ENCODE measurements at regions not wholly inside any gene's neighbourhood (a gene's known extent, or its start where the extent isn't known, plus 50 kb on each side); places are given as distances from the start of the nearest gene placed in this dataset.

- Mint-ChIP-seq H3K27me3 (ENCODE audit: low read depth) (no peaks in the 10 kb centered on the region), H3K9me3 (no peaks in the 10 kb centered on the region), H3K4me3 (no peak overlapping the region), H3K27ac (no peak overlapping the region), H3K4me1 (ENCODE audit: low read depth) (no peaks in the 10 kb centered on the region), H3K36me3 (ENCODE audit: low read depth) (no peaks in the 10 kb centered on the region)
These were observed 541.1 kb upstream of the CAMK1G start for GRCh38 chr1:209042413-209042812.

DNA sequence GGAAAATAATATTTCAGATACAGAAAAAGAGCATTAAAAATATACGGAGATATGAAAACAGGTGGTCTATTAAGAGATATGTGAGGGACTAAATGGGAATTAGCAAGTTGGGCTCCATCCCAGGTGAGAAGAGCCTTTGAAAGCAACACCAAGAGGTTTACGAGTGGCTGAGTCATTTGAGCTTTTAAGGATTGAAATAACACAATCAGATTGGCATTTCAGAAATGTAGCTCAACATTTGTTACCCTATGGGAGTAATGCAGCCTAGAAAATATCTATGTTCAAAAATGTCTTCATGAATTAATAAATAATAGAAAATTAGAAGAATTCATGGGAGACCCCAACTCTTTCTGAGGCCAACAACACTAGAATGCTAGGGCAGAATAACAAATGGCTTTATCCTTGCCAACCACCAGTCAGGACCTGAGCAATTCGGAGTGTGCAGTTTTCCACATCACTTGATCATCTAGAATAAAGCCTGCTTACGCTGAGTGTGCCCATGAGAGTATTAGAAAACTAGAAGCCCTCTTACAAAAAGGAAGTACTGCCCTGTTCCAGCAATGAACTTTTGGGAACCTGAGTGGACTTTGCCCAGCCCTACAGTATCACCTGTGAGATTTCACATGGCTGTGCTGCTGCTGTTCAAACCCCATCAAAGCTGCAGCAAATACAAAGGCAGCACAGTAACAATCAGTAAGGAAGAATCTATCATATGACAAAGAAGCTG, 538.0 kb upstream of the CAMK1G start:
- H3K4me3 Mint-ChIP-seq, result no peak overlapping the region
- no peaks in the 10 kb centered on the region for H3K36me3 Mint-ChIP-seq (ENCODE audit: low read depth)
- no peaks in the 10 kb centered on the region for H3K9me3 Mint-ChIP-seq

DNA sequence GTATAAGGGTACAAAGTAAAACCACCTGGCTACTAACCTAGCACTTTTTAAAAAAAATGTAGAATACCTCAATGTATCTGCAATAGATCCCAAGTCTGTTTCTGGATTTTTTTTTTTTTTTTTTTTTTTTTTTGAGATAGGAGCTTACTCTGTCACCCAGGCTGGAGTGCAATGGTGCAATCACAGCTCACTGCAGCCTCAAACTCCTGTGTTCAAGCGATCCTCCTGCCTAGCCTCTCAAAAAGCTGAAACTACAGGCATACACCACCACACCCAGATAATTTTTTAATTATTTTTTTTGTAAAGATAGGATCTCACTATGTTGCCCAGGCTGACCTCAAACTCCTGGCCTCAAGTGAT, 537.5 kb upstream of the CAMK1G start:
- Mint-ChIP-seq H3K27ac (no peak overlapping the region), H3K4me1 (ENCODE audit: low read depth) (no peaks in the 10 kb centered on the region), H3K4me3 (no peak overlapping the region), H3K36me3 (ENCODE audit: low read depth) (no peaks in the 10 kb centered on the region), H3K9me3 (no peaks in the 10 kb centered on the region), H3K27me3 (ENCODE audit: low read depth) (no peaks in the 10 kb centered on the region)

More for the DNA sequence above, 538.0 kb upstream of the CAMK1G start:
- no peaks in the 10 kb centered on the region for H3K4me1 Mint-ChIP-seq (ENCODE audit: low read depth)
- no peaks in the 10 kb centered on the region for H3K27me3 Mint-ChIP-seq (ENCODE audit: low read depth)
- no peak overlapping the region for H3K27ac Mint-ChIP-seq

GRCh38 chr1:209046935-209047334, 536.6 kb upstream of the CAMK1G start:
- no peak overlapping the region for H3K27ac Mint-ChIP-seq
- H3K27me3 Mint-ChIP-seq (ENCODE audit: low read depth), result no peaks in the 10 kb centered on the region
- no peak overlapping the region for H3K4me3 Mint-ChIP-seq
- no peaks in the 10 kb centered on the region for H3K4me1 Mint-ChIP-seq (ENCODE audit: low read depth)
- no peaks in the 10 kb centered on the region for H3K36me3 Mint-ChIP-seq (ENCODE audit: low read depth)
- H3K9me3 Mint-ChIP-seq, result no peaks in the 10 kb centered on the region

- Mint-ChIP-seq H3K9me3 (no peaks in the 10 kb centered on the region), H3K36me3 (ENCODE audit: low read depth) (no peaks in the 10 kb centered on the region), H3K4me1 (ENCODE audit: low read depth) (no peaks in the 10 kb centered on the region), H3K27ac (no peak overlapping the region), H3K4me3 (no peak overlapping the region), H3K27me3 (ENCODE audit: low read depth) (no peaks in the 10 kb centered on the region)
These were observed 534.4 kb upstream of the CAMK1G start for GRCh38 chr1:209048941-209049669.

DNA sequence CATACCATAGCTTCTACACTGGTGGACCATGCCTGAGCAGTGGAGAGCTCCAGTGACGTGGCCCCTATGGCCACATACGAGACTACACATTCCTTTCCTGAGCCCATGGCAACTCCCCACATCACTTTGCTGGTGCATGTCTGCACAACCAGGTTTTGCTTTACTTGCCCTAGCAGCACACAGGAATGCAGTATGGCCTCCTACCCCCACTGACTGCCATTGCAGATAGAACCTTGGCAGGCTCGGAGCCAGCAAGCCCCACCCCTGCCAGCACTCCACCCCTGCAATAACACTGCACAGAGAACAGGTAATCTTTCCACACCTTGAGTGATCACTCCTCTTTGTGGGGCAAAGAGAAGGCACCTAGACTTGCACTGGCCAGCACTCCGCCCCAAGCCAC, 531.9 kb upstream of the CAMK1G start:
- Mint-ChIP-seq H3K27ac (no peak overlapping the region), H3K9me3 (peaks cover 2% of the 10 kb centered on the region), H3K4me3 (no peak overlapping the region), H3K36me3 (ENCODE audit: low read depth) (no peaks in the 10 kb centered on the region), H3K27me3 (ENCODE audit: low read depth) (no peaks in the 10 kb centered on the region), H3K4me1 (ENCODE audit: low read depth) (no peaks in the 10 kb centered on the region)

GRCh38 chr1:209053587-209053986, 529.9 kb upstream of the CAMK1G start:
- no peaks in the 10 kb centered on the region for H3K36me3 Mint-ChIP-seq (ENCODE audit: low read depth)
- no peaks in the 10 kb centered on the region for H3K4me1 Mint-ChIP-seq (ENCODE audit: low read depth)
- peaks cover 4% of the 10 kb centered on the region for H3K9me3 Mint-ChIP-seq
- no peak overlapping the region for H3K4me3 Mint-ChIP-seq
- H3K27me3 Mint-ChIP-seq (ENCODE audit: low read depth), result no peaks in the 10 kb centered on the region
- H3K27ac Mint-ChIP-seq, result no peak overlapping the region

DNA sequence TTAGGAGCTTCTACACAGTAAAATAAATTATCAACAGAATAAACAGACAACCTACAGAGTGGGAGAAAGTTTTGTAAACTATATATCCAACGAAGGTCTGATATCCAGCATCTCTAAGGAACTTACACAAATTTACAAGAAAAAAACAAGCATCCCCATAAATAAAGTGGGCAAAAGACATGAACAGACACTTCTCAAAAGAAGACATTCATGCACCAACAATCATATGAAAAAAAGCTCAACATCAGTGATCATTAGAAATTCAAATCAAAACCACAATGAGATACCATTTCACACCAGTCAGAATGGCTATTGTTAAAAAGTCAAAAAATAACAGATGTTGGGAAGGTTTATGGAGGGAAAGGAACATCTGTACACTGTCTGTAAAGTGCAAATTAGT, 526.4 kb upstream of the CAMK1G start:
- Mint-ChIP-seq H3K27me3 (ENCODE audit: low read depth) (no peaks in the 10 kb centered on the region), H3K4me3 (no peak overlapping the region), H3K36me3 (ENCODE audit: low read depth) (no peaks in the 10 kb centered on the region), H3K4me1 (ENCODE audit: low read depth) (no peaks in the 10 kb centered on the region), H3K27ac (no peak overlapping the region), H3K9me3 (peaks cover 4% of the 10 kb centered on the region)

DNA sequence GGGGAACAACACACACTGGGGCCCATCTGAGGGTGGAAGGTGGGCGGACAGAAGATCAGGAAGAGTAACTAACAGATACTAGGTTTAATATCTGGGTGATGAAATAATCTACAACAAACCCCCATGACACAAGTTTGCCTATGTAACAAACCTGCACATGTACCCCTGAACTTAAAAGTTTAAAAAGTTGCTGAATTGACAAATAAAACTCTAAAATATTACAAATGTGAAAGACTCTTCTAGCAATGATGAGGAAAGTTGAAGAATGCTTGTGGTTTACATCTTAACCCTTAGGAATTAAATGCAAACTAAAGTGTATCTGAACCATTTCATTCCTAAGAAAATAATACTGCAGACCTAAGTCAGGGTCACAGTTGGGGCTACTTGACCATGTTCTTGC, 525.6 kb upstream of the CAMK1G start:
- no peaks in the 10 kb centered on the region for H3K27me3 Mint-ChIP-seq (ENCODE audit: low read depth)
- H3K36me3 Mint-ChIP-seq (ENCODE audit: low read depth), result no peaks in the 10 kb centered on the region
- peaks cover 4% of the 10 kb centered on the region for H3K9me3 Mint-ChIP-seq
- H3K4me1 Mint-ChIP-seq (ENCODE audit: low read depth), result no peaks in the 10 kb centered on the region
- H3K27ac Mint-ChIP-seq, result no peak overlapping the region
- no peak overlapping the region for H3K4me3 Mint-ChIP-seq

DNA sequence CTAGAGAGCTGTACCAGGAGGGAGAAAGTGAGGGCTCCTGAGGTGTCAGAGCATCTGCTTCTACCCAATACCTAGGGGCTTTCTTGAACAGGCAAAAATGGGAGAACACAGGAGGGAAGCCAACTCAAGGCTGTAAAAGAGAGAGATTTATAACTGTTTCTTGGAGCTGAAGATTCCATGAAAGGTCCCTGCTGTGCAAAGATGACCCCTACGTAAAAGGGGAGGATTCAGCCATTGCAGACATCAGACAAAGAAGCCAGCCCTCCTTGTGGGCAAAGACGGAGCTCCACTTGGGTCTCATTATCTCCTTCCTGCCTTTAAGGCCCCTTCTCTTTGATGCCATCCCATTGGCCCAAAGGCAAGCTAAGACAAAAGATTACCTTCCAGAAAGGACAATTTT, 524.1 kb upstream of the CAMK1G start:
- Mint-ChIP-seq H3K27me3 (ENCODE audit: low read depth) (no peaks in the 10 kb centered on the region), H3K4me1 (ENCODE audit: low read depth) (no peaks in the 10 kb centered on the region), H3K36me3 (ENCODE audit: low read depth) (no peaks in the 10 kb centered on the region), H3K27ac (no peak overlapping the region), H3K9me3 (peaks cover 4% of the 10 kb centered on the region), H3K4me3 (no peak overlapping the region)

DNA sequence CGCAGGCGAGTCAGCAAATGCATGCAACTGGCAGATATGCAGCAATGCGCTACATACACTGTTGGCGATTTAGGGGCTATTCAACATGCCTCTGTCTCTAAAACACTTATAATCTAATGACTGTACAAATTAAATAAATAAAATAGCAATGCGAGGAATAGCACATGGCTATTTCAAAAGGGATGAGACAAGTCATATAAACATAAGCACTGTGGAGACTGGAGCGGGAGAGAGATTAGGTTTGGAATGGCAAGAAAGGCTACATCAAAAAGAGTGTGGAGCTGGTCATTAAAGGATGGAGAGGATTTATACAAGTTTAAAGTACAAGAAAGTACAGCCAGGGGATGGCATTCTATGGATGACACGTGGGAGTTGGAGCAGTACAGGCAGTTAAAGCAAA, 523.5 kb upstream of the CAMK1G start:
- Mint-ChIP-seq H3K4me1 (ENCODE audit: low read depth) (no peaks in the 10 kb centered on the region), H3K9me3 (peaks cover 4% of the 10 kb centered on the region), H3K27me3 (ENCODE audit: low read depth) (no peaks in the 10 kb centered on the region), H3K27ac (no peak overlapping the region), H3K36me3 (ENCODE audit: low read depth) (no peaks in the 10 kb centered on the region), H3K4me3 (no peak overlapping the region)

- H3K4me1 Mint-ChIP-seq (ENCODE audit: low read depth), result no peaks in the 10 kb centered on the region
- no peaks in the 10 kb centered on the region for H3K27me3 Mint-ChIP-seq (ENCODE audit: low read depth)
- no peak overlapping the region for H3K4me3 Mint-ChIP-seq
- H3K36me3 Mint-ChIP-seq (ENCODE audit: low read depth), result no peaks in the 10 kb centered on the region
- H3K27ac Mint-ChIP-seq, result no peak overlapping the region
- no peaks in the 10 kb centered on the region for H3K9me3 Mint-ChIP-seq
These were observed 521.4 kb upstream of the CAMK1G start for GRCh38 chr1:209062081-209062620.

DNA sequence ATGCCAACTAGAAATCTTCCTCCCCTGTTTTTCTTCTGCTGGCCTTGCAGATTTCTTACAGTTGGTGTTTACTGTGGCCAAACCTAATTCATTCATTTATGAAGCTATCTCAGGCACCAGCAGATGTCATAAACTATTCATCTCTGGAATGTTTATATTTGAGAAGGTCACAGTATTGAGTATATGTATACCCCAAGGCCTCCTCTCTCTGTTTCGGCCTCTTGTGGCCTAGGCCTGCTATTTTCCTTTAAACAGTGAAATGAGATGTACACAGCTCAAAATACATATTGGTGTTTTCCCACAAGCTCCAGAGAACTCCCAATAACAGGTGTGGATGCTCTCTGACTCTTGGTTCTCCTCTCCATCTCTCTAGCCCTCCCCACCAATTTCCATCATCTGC, 520.7 kb upstream of the CAMK1G start:
- Mint-ChIP-seq H3K4me1 (ENCODE audit: low read depth) (no peaks in the 10 kb centered on the region), H3K27me3 (ENCODE audit: low read depth) (no peaks in the 10 kb centered on the region), H3K36me3 (ENCODE audit: low read depth) (no peaks in the 10 kb centered on the region), H3K4me3 (no peak overlapping the region), H3K27ac (no peak overlapping the region), H3K9me3 (no peaks in the 10 kb centered on the region)

DNA sequence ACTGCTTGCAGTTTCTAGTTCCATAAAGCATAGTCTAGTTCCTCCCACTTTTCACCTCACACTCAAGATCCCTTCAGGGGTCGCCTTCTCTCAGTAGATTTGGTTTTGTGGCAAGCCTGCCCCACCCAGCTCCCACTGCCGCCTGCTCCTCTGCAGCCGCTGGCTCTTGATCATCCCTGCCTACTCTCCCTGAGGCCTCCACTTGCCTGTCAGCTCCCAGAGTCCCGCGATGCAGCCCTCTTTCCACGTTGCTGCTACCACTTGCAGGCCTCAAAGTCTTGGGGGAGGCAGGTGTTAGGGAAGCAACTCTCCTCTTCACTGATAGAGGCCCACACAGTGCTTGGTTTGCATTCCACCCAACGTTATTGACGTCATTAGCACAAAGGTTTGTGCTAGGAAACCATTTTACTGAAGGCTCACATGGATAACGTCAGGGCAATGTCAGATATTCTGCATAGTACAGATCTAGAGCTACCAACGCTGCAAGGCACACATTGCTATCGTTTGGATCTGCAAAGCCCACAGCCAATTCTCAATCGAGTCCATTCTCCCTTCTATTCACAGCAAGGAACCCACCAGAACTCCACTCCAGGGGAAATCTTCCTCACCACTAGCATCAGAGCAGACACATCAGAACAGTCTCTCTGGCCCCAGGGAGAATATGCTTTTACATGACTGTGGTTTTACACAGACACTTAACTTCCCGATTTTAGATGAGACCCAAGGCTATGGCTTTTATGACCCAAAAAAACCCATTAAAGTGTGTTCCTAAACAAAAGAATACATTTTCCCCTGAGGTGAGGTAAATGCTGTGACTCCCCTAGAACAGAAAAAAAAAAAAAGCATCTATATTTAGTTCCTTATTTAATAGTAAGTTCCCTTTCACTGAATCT, 519.5 kb upstream of the CAMK1G start:
- H3K27me3 Mint-ChIP-seq (ENCODE audit: low read depth), result no peaks in the 10 kb centered on the region

More for the DNA sequence above, 519.5 kb upstream of the CAMK1G start:
- H3K9me3 Mint-ChIP-seq, result no peaks in the 10 kb centered on the region
- no peak overlapping the region for H3K27ac Mint-ChIP-seq
- H3K36me3 Mint-ChIP-seq (ENCODE audit: low read depth), result no peaks in the 10 kb centered on the region
- H3K4me1 Mint-ChIP-seq (ENCODE audit: low read depth), result no peaks in the 10 kb centered on the region
- no peak overlapping the region for H3K4me3 Mint-ChIP-seq

Measured in T-helper 1 cell treated with Interleukin-12 subunit alpha and Interleukin-12 subunit beta and Interleukin-4 antibody, amounts not matched to agents 30 μg/mL and 1 μg/mL, for 36 hours (primary cell).